ENCODE measurements at regions not wholly inside any gene's neighbourhood (a gene's known extent, or its start where the extent isn't known, plus 50 kb on each side); places are given as distances from the start of the nearest gene placed in this dataset.

GRCh38 chrX:96181605-96182004 is 503.0 kb upstream of the DIAPH2 start:
- no peak for TF ChIP-seq TEAD4 (IDR thresholded peaks at IDR 0.05)
- TF ChIP-seq YY1 (IDR thresholded peaks at IDR 0.05; ENCODE audit: low read depth), result no peak
- no peak for TF ChIP-seq EGR1 (IDR thresholded peaks at IDR 0.05)
- no peak for TF ChIP-seq TAF1 (IDR thresholded peaks at IDR 0.05; ENCODE audit: low read depth)
- no peak for TF ChIP-seq FOXM1 (IDR thresholded peaks at IDR 0.05; ENCODE audit: borderline replicate concordance, low read depth)
- TF ChIP-seq MAX (IDR thresholded peaks at IDR 0.05), result no peak
- TF ChIP-seq ZBTB7A (IDR thresholded peaks at IDR 0.05; ENCODE audit: low read depth), result no peak
- TF ChIP-seq USF1 (IDR thresholded peaks at IDR 0.05), result no peak
- TF ChIP-seq REST (IDR thresholded peaks at IDR 0.05; ENCODE audit: low read depth), result no peak
- no peak for TF ChIP-seq EP300 (IDR thresholded peaks at IDR 0.05; ENCODE audit: borderline replicate concordance)
- TF ChIP-seq NFIC (IDR thresholded peaks at IDR 0.05), result no peak
- TF ChIP-seq RAD21 (IDR thresholded peaks at IDR 0.05; ENCODE audit: low read depth), result no peak
- TF ChIP-seq TCF12 (IDR thresholded peaks at IDR 0.05; ENCODE audit: low read depth), result no peak
- no peak for TF ChIP-seq CEBPB (IDR thresholded peaks at IDR 0.05)
- TF ChIP-seq CREB1 (IDR thresholded peaks at IDR 0.05; ENCODE audit: low read depth), result no peak

- TF ChIP-seq CREB1 (IDR thresholded peaks at IDR 0.05; ENCODE audit: low read depth) (no peak), TEAD4 (IDR thresholded peaks at IDR 0.05) (no peak), RAD21 (IDR thresholded peaks at IDR 0.05; ENCODE audit: low read depth) (peak; percentile 69)
These were observed 502.3 kb upstream of the DIAPH2 start for GRCh38 chrX:96182366-96182765.

GRCh38 chrX:96183391-96183790 is 501.3 kb upstream of the DIAPH2 start:
- TF ChIP-seq NFIC (IDR thresholded peaks at IDR 0.05) (no peak), USF1 (IDR thresholded peaks at IDR 0.05) (no peak), TCF12 (IDR thresholded peaks at IDR 0.05; ENCODE audit: low read depth) (no peak), REST (IDR thresholded peaks at IDR 0.05; ENCODE audit: low read depth) (no peak), TAF1 (IDR thresholded peaks at IDR 0.05; ENCODE audit: low read depth) (no peak), RAD21 (IDR thresholded peaks at IDR 0.05; ENCODE audit: low read depth) (no peak), ZBTB7A (IDR thresholded peaks at IDR 0.05; ENCODE audit: low read depth) (no peak), FOXM1 (IDR thresholded peaks at IDR 0.05; ENCODE audit: borderline replicate concordance, low read depth) (no peak), YY1 (IDR thresholded peaks at IDR 0.05; ENCODE audit: low read depth) (no peak), CREB1 (IDR thresholded peaks at IDR 0.05; ENCODE audit: low read depth) (no peak), MAX (IDR thresholded peaks at IDR 0.05) (no peak), EP300 (IDR thresholded peaks at IDR 0.05; ENCODE audit: borderline replicate concordance) (no peak)

GRCh38 chrX:96183843-96184242 is 500.8 kb upstream of the DIAPH2 start:
- TF ChIP-seq RAD21 (IDR thresholded peaks at IDR 0.05; ENCODE audit: low read depth), result peak; percentile 29; the same call in 1 of the 2 replicates
- TF ChIP-seq YY1 (IDR thresholded peaks at IDR 0.05; ENCODE audit: low read depth), result no peak
- no peak for TF ChIP-seq MAX (IDR thresholded peaks at IDR 0.05)

- no peak for TF ChIP-seq TCF12 (IDR thresholded peaks at IDR 0.05; ENCODE audit: low read depth)
- no peak for TF ChIP-seq NFIC (IDR thresholded peaks at IDR 0.05)
These were observed 479.7 kb upstream of the DIAPH2 start for GRCh38 chrX:96204928-96205327.

GRCh38 chrX:96211953-96212352 is 472.7 kb upstream of the DIAPH2 start:
- TF ChIP-seq FOXM1 (IDR thresholded peaks at IDR 0.05; ENCODE audit: borderline replicate concordance, low read depth) (no peak), CEBPB (IDR thresholded peaks at IDR 0.05) (no peak), YY1 (IDR thresholded peaks at IDR 0.05; ENCODE audit: low read depth) (no peak), EGR1 (IDR thresholded peaks at IDR 0.05) (no peak), NFIC (IDR thresholded peaks at IDR 0.05) (no peak), RAD21 (IDR thresholded peaks at IDR 0.05; ENCODE audit: low read depth) (no peak), REST (IDR thresholded peaks at IDR 0.05; ENCODE audit: low read depth) (no peak), CREB1 (IDR thresholded peaks at IDR 0.05; ENCODE audit: low read depth) (no peak), TAF1 (IDR thresholded peaks at IDR 0.05; ENCODE audit: low read depth) (no peak), MAX (IDR thresholded peaks at IDR 0.05) (no peak), EP300 (IDR thresholded peaks at IDR 0.05; ENCODE audit: borderline replicate concordance) (no peak), TCF12 (IDR thresholded peaks at IDR 0.05; ENCODE audit: low read depth) (no peak), TEAD4 (IDR thresholded peaks at IDR 0.05) (no peak)

Data from Ishikawa (cell line).